Stimulated activated naive CD4-positive, alpha-beta T cell treated with Interleukin-2 at 50 U/mL for 16 hours (primary cell): ENCODE measurements at regions not wholly inside any gene's neighbourhood (a gene's known extent, or its start where the extent isn't known, plus 50 kb on each side); places are given as distances from the start of the nearest gene placed in this dataset.

Experiments
- DNase-seq: peaks from one replicate; lab custom pipeline; 2025; lab: John Stamatoyannopoulos, UW

DNA sequence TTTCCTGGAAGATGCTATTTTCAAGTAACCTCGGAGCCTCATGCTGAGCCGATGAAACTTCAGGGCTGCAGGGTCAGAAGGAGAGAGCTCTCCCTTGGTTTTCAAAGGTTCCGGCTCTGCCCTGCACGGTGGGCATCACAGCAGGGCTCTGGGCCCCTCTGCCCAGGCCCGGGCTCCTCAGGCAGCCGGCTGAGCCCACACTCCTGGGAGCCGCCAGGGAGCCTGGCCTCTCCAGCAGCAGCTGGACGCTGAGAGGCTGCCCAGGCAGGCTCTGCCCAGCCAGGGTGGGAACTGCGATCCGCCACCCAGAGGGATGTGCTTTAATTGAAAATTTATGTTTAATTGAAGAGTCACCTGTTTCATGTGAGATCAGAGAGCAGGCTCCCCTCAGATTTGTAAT, 97.5 kb upstream of the MGMT start:
- no peak for DNase-seq

- DNase-seq = no peak
Observed at GRCh38 chr10:129371541-129371940, 95.5 kb upstream of the MGMT start.

- no peak for DNase-seq
Observed at GRCh38 chr10:129372172-129372571, 94.9 kb upstream of the MGMT start.

DNA sequence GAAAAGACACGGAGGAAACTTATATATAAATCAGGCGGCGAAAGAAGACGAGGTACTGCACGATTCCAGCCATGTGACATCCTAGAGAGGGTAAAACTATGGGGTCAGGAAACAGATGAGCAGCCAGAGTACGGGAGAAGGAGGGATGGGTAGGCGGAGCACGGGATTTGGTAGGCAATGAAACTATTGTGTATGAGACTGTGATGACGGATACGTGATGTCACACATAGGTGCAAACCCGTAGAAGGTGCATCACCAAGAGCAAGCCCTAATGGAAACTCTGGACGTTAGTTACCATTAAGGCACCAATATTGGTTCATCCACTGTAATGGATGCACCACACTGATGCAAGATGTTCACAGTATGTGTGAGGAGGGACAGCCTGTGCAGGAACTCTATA, 93.8 kb upstream of the MGMT start:
- no peak for DNase-seq

DNA sequence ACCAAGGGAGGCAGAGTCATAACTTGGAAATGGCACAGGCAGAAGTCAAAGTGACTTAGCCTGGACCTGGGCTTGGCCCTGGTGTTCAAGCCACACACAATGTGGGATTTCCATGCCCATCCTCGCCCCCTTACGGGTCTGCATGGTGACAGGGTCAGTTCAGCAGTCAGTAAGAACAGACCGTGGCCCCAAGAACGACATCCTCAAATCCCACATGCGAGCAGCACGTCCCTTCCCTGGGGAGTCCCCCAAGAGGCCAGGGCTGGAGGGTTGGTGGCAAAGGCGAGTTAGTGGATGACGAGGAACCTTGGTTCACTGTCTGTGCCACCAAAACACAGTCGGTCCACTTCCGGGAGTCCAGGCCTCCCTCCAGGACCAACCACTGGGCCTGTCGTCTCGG, 93.3 kb upstream of the MGMT start:
- no peak for DNase-seq

- DNase-seq = no peak
Observed at GRCh38 chr10:129375171-129375570, 91.9 kb upstream of the MGMT start.

GRCh38 chr10:129375912-129376311, 91.1 kb upstream of the MGMT start:
- no peak for DNase-seq

GRCh38 chr10:129380279-129380678, 86.8 kb upstream of the MGMT start:
- no peak for DNase-seq

GRCh38 chr10:129381741-129382140, 85.3 kb upstream of the MGMT start:
- no peak for DNase-seq

DNA sequence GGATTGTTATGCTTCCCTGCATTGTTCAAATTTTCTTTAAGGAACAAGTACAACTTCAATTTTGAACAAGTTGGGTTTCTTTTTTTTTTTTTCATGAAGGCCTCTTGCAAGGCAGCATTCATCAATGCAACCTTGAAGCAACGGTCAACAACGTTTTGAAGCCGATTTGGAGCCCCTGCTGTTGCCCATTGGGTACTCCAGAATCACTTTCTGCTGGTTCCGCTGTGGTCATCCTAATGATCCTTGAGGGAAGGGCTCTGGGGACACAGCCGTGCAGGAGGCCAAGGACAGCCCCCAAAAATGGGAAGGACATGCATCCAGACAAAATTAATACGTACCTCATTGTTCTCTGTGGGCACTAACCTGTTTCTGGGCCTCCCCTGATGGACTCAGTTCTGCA, 84.6 kb upstream of the MGMT start:
- DNase-seq = no peak

DNA sequence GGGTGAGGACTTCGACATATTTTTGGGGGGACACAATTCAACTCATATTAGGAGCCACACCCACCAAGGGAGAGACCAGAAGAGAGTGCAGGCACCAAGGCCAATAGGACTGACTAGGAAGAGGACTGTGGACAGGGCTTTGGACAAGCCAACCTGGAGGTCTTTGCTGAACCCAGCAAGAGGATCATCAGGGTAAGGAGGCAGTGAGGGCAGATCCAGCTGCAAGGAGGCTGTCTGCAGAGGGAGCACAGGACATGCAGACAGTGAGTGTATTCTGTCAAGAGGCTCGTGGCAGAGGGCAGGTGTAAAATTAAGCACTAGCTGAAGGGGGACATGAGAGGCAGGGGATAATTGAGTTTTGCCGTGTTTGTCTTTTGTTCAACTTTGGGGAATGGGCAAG, 83.4 kb upstream of the MGMT start:
- DNase-seq = no peak

DNA sequence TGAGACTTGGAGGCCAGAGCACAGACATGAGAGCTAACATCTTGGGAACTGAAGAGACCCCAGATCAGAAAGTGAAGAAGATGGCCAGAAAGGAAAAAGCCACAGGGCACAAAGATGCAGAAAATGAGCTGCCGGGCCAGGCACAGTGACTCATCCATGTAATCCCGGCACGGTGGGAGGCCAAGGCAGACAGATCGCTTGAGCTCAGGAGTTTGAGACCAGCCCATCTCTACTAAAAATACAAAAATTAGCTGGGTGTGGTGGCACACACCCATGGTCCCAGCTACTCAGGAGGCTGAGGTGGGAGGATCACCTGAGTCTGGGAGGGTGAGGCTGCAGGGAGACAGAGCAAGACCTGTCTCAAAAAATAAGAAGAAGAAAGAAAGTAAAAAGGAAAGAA, 81.4 kb upstream of the MGMT start:
- no peak for DNase-seq

DNA sequence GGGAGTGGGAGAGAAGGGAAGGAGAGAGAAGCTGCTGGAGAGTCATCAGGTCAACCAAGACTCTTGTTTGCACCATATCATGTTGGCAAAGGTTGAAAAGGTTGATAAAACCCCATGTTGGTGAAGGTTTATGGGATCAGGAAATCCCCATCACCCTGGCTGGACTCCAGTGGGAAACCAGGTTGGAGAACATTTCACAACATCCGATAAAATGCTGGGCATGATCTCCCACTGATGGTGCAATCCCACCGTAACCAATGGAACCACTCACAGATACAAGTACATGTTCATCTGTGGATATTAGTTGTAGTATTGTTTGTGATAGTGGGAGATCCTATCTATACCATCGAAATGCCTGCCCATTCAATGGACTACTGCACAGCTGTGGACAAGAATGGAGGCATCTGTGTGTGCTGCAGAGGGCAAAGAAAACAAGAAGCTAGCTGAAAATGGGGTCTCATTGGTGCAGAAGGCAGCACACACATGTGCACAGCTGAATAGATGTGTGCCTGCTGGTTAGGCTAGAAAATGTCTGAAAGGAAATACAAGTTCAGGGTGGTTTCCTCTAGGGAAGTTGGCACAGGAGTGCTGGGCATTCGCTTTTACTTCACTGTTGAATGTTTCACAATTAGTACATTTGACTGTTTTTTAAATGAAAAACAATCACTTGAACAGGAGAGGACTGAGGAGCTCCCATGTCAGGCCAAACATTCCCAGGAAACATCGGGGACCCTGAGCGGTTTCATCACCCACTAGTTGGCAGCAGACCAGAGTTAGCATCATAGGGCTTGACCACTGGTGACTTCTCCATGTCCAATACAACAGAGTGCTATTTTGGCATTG, 80.4 kb upstream of the MGMT start:
- DNase-seq = no peak

- no peak for DNase-seq
Observed at GRCh38 chr10:129387258-129387525, 79.8 kb upstream of the MGMT start.

- no peak for DNase-seq
Observed at GRCh38 chr10:129388435-129388834, 78.6 kb upstream of the MGMT start.

GRCh38 chr10:129389194-129389593, 77.8 kb upstream of the MGMT start:
- no peak for DNase-seq

GRCh38 chr10:129390147-129390546, 76.9 kb upstream of the MGMT start:
- no peak for DNase-seq

GRCh38 chr10:129390726-129391125, 76.3 kb upstream of the MGMT start:
- no peak for DNase-seq

- no peak for DNase-seq
Observed at GRCh38 chr10:129391464-129391863, 75.6 kb upstream of the MGMT start.

GRCh38 chr10:129392855-129393254, 74.2 kb upstream of the MGMT start:
- DNase-seq = no peak

- no peak for DNase-seq
Observed at GRCh38 chr10:129393812-129394211, 73.2 kb upstream of the MGMT start.

DNA sequence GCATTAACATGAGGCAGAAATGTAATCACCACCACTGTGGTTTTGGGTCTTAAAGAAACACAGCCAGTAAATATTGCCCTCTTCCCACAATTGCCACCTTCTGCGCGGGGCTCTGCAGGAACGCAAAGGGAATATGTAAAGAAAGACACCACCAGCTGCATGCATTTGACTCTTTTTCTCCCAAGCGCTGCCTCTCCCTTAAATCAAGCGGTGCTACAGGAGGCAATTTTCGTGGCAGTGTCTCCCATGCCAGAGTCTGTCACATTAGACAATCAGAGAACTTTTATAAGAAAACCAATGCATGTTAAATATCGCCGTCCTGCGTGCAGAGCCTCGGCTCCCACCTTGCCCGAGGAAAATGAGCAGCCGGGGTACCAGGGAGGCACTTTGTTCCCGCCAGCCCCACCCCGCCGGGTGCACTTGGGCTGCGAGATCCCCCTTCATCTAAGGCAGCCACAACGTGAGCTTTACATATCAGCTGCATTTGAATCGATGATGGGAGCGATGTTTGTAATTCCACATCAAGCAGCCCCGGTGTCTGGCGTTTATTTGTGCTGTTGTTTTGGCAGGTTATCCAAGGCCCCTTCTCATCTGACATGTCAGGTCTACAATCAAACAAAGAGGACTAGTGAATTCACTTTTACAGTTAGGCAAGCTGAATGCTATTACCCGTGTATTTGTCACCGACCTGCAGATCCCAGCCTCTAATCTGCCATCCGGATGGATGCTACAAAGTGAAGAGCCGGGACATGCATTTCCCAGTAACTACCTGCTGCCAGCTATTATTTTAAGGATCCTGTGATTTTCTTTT, 72.3 kb upstream of the MGMT start:
- DNase-seq = no peak

DNA sequence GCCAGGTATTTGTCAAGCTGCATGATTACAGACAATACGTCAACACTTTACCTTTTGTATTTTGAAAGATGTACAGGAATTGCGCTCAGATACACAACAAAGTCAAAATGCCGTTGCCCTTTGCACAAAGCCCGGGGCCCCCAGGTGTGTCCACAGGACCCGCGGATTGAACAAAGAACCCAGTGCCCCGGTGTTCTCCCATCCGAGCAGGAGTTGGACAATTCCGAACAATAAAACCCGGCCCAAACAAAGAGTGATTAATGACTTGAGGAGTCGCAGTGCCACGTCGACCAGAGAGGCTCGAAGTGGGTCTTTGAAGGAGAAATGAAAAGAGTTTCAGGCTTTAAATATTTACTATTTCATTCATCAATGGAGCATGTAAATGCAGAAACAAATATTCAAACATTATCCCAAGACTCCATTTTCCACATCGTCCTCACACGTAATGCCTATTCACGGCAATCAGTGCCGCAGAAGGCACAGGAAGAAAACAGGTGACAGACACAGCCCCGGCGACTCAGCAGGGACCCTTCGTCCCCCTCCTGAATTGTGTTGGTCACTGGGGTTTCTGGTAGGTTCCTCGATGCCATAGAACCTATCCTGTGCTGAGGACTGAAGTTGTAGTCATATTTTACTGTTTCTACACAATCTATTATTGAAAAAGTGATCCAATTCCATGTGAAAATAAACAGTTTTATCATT, 70.9 kb upstream of the MGMT start:
- no peak for DNase-seq
